Mucosa of descending colon (tissue), 3 donors: ENCODE measurements at regions not wholly inside any gene's neighbourhood (a gene's known extent, or its start where the extent isn't known, plus 50 kb on each side); places are given as distances from the start of the nearest gene placed in this dataset.

Source experiments
- ATAC-seq: fragments of 200-7000 bp; cut with Tn5 transposase; one replicate; pipeline ENCODE4 v1.9.1; 2020; ENCODE audit warnings: mild to moderate bottlenecking, moderate library complexity
- DNase-seq, 3 donors: peaks; one replicate each; pipeline ENCODE4 v3.0.0-alpha.2; 2020
- H3K36me3 ChIP-seq: fragments of 200-600 bp; one replicate; pipeline ENCODE4 v1.8.0; 2021; ENCODE audit warnings: low read depth, mild to moderate bottlenecking
- H3K4me1 ChIP-seq: fragments of 200-600 bp; one replicate; pipeline ENCODE4 v1.8.0; 2021; ENCODE audit warnings: low read depth, mild to moderate bottlenecking
- H3K4me3 ChIP-seq: fragments of 200-600 bp; one replicate; pipeline ENCODE4 v1.8.0; 2021; ENCODE audit warnings: mild to moderate bottlenecking
- H3K9me3 ChIP-seq: fragments of 200-600 bp; one replicate; pipeline ENCODE4 v1.8.0; 2021; ENCODE audit warnings: mild to moderate bottlenecking
- CTCF ChIP-seq: fragments of 200-600 bp; IDR thresholded peaks from one replicate; pipeline ENCODE4 v1.8.0; 2022; ENCODE audit warnings: antibody characterized with exemption, mild to moderate bottlenecking
- intact Hi-C, 2 donors: fragments of 100-400 bp; cut with DNase I in 1 of 2; cut with micrococcal nuclease in 1 of 2; formaldehyde crosslinking; loops; one replicate each; pipeline versions ENCODE4 v1.11.0 to v1.11.1; 2022; cut with DNase I, micrococcal nuclease
- donor health status: DM: no; HTN: no; CAD: no; lungs with moderate emphysema.
- donor health status: DM: no; HTN: no; CAD: no.
- donor health status: DM: no; HTN: yes; CAD: no.

GRCh38 chr12:76643438-76643837, 83.9 kb upstream of the OSBPL8 start:
- no peak for TF ChIP-seq CTCF
- no peaks in the 10 kb centered on the region for H3K36me3 ChIP-seq

GRCh38 chr12:76644950-76645349, 85.4 kb upstream of the OSBPL8 start:
- intact Hi-C loops = no loop called here
- H3K36me3 ChIP-seq = no peaks in the 10 kb centered on the region
- no peak for TF ChIP-seq CTCF
- DNase-seq (no peak), ATAC-seq (no peak)
- no peaks in the 10 kb centered on the region for H3K4me1 ChIP-seq
- no peaks in the 10 kb centered on the region for H3K9me3 ChIP-seq
- no peak overlapping the region for H3K4me3 ChIP-seq

More at GRCh38 chr12:76643438-76643837, 83.9 kb upstream of the OSBPL8 start:
- no peak for ATAC-seq
- Histone ChIP-seq H3K4me3 (no peak overlapping the region), H3K9me3 (no peaks in the 10 kb centered on the region), H3K4me1 (no peaks in the 10 kb centered on the region)
- intact Hi-C loops = no loop called here
- DNase-seq = no peak

- TF ChIP-seq CTCF = no peak
- Histone ChIP-seq H3K36me3 (no peaks in the 10 kb centered on the region), H3K4me3 (no peak overlapping the region), H3K4me1 (no peaks in the 10 kb centered on the region), H3K9me3 (no peaks in the 10 kb centered on the region)
- DNase-seq (no peak), ATAC-seq (no peak)
- intact Hi-C loops = no loop called here
These were observed 86.4 kb upstream of the OSBPL8 start for GRCh38 chr12:76645934-76646333.

- no peaks in the 10 kb centered on the region for H3K9me3 ChIP-seq
- intact Hi-C loops = no loop called here
These were observed 86.8 kb upstream of the OSBPL8 start for GRCh38 chr12:76646366-76646765.

GRCh38 chr12:76649099-76649498, 89.5 kb upstream of the OSBPL8 start:
- intact Hi-C loops = no loop called here

More at GRCh38 chr12:76646366-76646765, 86.8 kb upstream of the OSBPL8 start:
- no peaks in the 10 kb centered on the region for H3K36me3 ChIP-seq
- H3K4me3 ChIP-seq = no peak overlapping the region
- no peak for DNase-seq
- no peak for TF ChIP-seq CTCF
- no peak for ATAC-seq
- H3K4me1 ChIP-seq = no peaks in the 10 kb centered on the region

More at GRCh38 chr12:76649099-76649498, 89.5 kb upstream of the OSBPL8 start:
- no peak for DNase-seq
- Histone ChIP-seq H3K4me3 (no peak overlapping the region), H3K4me1 (peaks cover 15% of the 10 kb centered on the region), H3K9me3 (no peaks in the 10 kb centered on the region), H3K36me3 (no peaks in the 10 kb centered on the region)
- no peak for TF ChIP-seq CTCF
- no peak for ATAC-seq
